Keratinocyte (primary cell): ENCODE measurements at regions not wholly inside any gene's neighbourhood (a gene's known extent, or its start where the extent isn't known, plus 50 kb on each side); places are given as distances from the start of the nearest gene placed in this dataset.

Source experiments
- CTCF ChIP-seq, 3 experiments: IDR thresholded peaks in 1 of 3; conservative IDR thresholded peaks in 1 of 3; optimal IDR thresholded peaks in 1 of 3; 2 replicates in 2 of 3; 3 replicates in 1 of 3; pipeline versions ENCODE3 to v1.5.1; 2011; ENCODE audit warnings: low read length in 3 of 3, mild to moderate bottlenecking in 3 of 3, moderate library complexity in 2 of 3, control low read depth in 1 of 3, inconsistent platforms in 1 of 3; ENCODE audit not compliant: insufficient read depth in 2 of 3; ENCODE audit errors: extremely low read depth in 1 of 3
- EZH2 ChIP-seq: IDR thresholded peaks from one replicate; pipeline ENCODE4 v1.6.1; 2012; ENCODE audit warnings: inconsistent platforms, mild to moderate bottlenecking, low read length, moderate library complexity

- TF ChIP-seq CTCF (optimal IDR thresholded peaks at IDR 0.05 in 1 of 3, IDR thresholded peaks at IDR 0.05 in 1 of 3, conservative IDR thresholded peaks at IDR 0.05 in 1 of 3; ENCODE audit: extremely low read depth in 1 of 3, insufficient read depth in 2 of 3, low read length in 3 of 3) (no peak), EZH2 (no peak)
Measured at GRCh38 chr3:137866933-137867332, 102.8 kb downstream of the SOX14 start.
